GM21447 (cell line): ENCODE measurements at regions not wholly inside any gene's neighbourhood (a gene's known extent, or its start where the extent isn't known, plus 50 kb on each side); places are given as distances from the start of the nearest gene placed in this dataset.
"Not testable (repeated sequence)": the region's sequence is repeated elsewhere in the genome, so short reads cannot be mapped to it uniquely, and the experiment has no call there.

Source experiments
- ATAC-seq: cut with Tn5 transposase; IDR thresholded peaks from one replicate; pipeline ENCODE4 v1.9.1; 2021; ENCODE audit not compliant: unreplicated experiment

DNA sequence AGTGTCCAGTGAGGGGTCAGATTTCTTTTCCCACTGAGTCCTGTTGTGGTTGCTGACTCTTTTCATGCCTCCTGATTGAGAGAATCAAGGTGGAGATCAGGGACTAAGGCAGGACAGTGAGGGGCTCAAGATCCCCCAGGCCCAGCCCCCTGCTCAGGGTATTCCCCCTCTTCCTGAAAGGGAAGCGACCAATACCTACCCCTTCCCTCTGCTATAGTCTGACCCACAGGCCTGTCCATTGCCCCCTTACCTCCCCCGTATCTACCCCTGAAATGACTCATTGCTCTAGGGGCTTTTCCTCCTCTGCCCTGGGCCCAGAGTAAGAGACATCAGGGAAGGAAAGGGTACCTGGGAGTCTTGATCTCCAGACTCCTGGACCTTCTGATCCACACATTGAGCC is 1320.5 kb downstream of the UQCRFS1 start:
- no peak for ATAC-seq

DNA sequence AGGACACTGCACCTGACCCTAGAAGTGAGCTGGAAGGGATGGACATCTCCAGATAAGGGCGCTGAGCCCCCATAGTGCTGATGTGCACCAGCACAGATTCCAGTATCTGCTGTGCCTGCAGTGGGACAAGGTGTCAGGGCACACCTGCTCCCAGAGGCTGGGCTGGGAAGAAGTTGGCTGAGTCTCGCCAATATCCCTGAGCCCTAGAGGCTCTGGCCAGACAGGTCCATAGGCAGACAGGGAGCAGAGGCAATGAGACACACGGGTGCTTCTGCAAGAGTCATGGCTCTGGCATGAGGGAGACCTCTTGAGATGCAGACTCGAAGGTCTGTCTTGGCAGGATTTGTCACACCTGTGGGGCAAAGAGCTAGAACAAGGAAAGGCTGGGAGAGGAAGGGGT is 1321.5 kb downstream of the UQCRFS1 start:
- no peak for ATAC-seq

- no peak for ATAC-seq
Observed at GRCh38 chr19:27890696-27891095, 1322.3 kb downstream of the UQCRFS1 start.

DNA sequence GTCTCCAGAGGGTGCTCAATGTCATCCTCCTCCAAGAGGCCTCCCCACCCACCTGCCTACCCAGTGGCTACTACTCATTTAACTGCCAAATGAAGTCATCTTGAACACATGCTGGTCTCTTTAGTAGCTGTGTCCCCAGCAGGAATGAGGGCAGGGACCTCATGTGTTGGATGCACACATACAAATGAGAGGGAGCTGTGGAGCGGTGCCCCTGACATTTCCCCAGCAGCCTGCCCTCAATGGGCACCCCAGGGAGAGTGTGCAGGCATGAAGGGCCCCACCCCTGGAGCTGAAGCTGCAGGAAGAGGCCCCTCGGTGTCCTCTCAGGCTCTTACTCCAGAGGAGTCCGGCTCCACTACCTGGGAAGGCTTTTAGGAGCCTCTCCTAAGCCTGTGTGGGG is 1322.7 kb downstream of the UQCRFS1 start:
- no peak for ATAC-seq

- no peak for ATAC-seq
Observed at GRCh38 chr19:27889156-27889555, 1323.8 kb downstream of the UQCRFS1 start.

- ATAC-seq: no peak
Observed at GRCh38 chr19:27887946-27888345, 1325.0 kb downstream of the UQCRFS1 start.

DNA sequence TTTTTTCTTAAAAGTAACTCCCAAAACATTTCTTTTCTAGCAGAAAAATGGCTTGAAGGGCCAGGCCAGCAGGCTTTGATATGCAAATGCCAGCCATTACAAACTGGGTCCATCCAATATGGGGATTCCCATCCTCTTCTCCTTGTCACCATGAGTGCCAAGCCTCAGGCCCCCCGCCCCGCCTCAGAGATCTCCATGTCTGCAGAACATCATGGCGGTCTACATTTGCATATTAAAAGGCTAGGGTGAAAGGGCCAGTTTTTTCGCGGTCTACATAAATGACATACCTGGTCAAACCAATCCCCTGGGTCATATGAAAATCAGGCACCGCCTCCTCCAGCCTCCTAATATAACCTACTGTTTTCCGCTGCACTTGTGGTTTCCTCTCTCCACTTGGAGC is 1327.6 kb downstream of the UQCRFS1 start:
- no peak for ATAC-seq

- no peak for ATAC-seq
Observed at GRCh38 chr19:27884376-27884775, 1328.6 kb downstream of the UQCRFS1 start.

DNA sequence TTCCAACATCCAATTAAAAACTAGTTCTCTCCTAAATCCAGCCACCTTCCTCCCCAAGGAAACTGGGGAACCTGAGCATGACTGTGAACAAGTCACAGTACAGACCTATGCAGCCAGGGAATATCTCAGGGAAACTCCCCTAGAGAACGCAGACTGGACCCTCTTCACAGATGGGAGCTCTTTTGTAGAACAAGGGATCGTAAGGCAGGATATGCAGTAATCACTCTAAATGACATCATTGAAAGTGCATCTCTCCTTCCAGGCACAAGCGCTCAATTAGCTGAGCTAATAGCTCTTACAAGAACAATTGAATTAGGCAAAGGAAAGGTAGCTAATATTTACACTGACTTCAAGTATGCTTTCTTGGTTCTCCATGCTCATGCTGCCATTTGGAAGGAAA is 1331.7 kb downstream of the UQCRFS1 start:
- no peak for ATAC-seq

- no peak for ATAC-seq
Observed at GRCh38 chr19:27876976-27877512, 1335.9 kb downstream of the UQCRFS1 start.

DNA sequence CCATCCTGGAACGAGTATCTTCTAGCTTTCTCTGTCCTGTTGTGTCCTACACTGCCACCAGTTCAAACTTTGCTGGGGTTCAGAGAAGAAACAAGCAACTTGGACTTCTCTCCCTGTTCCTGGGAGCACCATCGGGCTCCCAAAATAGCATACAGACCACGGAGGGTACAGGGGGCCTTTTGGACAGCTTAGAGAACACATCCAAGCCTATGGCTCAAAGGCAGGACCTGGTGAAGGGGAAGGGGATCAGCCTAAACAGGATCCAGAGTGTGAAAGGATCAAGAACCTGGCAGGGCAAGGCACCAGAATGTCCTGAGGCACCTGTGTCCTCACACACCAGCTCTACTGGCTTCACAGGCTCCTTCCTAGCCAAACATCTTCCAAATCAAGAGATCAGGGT is 1336.5 kb downstream of the UQCRFS1 start:
- no peak for ATAC-seq

GRCh38 chr19:27872370-27872769 is 1340.6 kb downstream of the UQCRFS1 start:
- no peak for ATAC-seq

DNA sequence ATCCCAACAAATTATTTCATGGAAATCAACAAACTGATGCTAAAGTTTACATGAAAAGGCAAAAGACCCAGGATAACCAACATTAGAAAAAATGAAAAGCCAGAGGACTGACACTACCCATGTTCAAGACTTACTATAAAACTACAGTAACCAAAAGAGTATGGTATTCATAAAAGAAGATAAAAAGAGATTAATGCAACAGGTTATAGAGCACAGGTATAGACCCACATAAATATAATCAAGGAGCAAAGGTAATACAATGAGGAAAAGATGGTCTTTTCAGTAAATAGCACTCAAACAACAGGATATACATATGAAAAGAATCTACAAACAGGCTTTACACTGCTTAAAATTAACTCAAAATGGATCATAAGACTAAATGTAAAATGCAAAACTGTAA is 1342.7 kb downstream of the UQCRFS1 start:
- no peak for ATAC-seq

GRCh38 chr19:27868007-27868406 is 1344.9 kb downstream of the UQCRFS1 start:
- no peak for ATAC-seq

GRCh38 chr19:27865927-27866777 is 1346.8 kb downstream of the UQCRFS1 start:
- ATAC-seq: no peak

- ATAC-seq: no peak
Observed at GRCh38 chr19:27861411-27861975, 1351.5 kb downstream of the UQCRFS1 start.

DNA sequence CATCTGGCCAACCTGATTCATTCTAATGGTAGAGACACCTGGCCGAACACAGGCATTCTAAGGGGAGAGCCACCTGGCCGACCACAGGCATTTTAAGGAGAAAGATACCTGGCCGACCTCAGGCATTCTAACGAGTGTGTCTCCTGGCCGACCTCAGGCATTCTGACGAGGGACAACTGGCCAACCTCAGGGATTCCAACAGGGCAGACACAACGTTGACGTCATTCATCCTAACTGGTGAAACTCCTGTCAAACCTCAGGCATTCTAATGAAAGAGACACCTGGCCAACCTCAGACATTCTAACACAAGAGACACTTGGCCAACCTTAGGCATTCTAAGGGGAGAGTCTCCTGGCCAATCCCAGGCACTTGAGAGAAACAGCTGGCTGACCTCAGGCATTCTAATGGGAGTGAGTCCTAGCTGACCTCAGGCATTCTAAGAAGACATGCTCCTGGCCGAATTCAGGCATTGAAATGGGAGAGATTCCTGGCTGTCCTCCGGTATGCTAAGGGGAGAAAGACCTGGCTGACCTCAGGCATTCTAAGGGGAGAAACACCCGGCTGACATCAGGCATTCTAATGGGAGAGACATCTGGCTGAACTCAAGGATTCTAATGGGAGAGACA is 1352.5 kb downstream of the UQCRFS1 start:
- ATAC-seq: no peak

- no peak for ATAC-seq
Observed at GRCh38 chr19:27859689-27860088, 1353.3 kb downstream of the UQCRFS1 start.

DNA sequence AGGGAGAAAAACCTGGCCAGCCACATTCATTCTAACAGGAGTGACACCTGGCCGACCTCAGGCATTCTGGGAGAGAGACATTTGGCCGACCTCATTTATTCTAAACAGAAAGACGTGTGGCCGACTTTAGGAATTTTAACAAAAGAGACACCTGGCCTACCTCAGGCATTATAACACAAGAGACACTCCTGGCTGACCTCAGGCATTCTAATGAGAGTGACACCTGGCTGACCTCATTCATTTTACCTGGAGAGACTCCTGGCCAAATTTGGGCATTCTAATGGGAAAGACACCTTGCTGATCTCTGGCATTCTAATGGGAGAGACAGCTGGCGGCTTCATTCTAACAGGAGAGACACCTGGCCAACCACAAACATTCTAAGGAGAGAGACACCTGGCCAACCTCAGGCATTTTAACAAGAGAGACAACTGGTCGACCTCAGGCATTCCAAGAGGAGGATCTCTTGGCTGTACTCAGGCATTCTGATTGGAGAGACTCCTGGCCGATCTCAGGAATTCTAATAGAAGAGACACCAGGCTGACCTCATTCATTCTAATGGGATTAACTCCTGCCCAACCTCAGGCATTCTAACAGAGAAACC is 1353.9 kb downstream of the UQCRFS1 start:
- no peak for ATAC-seq

- ATAC-seq: not testable (repeated sequence)
Observed at GRCh38 chr19:27852931-27853330, 1360.0 kb downstream of the UQCRFS1 start.

GRCh38 chr19:27851543-27852060 is 1361.3 kb downstream of the UQCRFS1 start:
- no peak for ATAC-seq
